Progenitor cell of endocrine pancreas (in vitro differentiated cells): ENCODE measurements at regions not wholly inside any gene's neighbourhood (a gene's known extent, or its start where the extent isn't known, plus 50 kb on each side); places are given as distances from the start of the nearest gene placed in this dataset.

Experiments used
- DNase-seq: peaks from one replicate; pipeline ENCODE4 v3.0.0; 2021; ENCODE audit warnings: low spot score; ENCODE audit not compliant: unreplicated experiment
- H3K27ac Mint-ChIP-seq: 2 replicates; pipeline ENCODE4 v1.8.0; 2021; ENCODE audit warnings: mild to moderate bottlenecking, moderate library complexity, mixed read lengths
- H3K27me3 Mint-ChIP-seq: 2 replicates; pipeline ENCODE4 v1.8.0; 2021; ENCODE audit warnings: mixed read lengths
- H3K36me3 Mint-ChIP-seq: 2 replicates; pipeline ENCODE4 v1.8.0; 2022; ENCODE audit warnings: mixed read lengths; ENCODE audit not compliant: insufficient read depth
- H3K4me1 Mint-ChIP-seq: 2 replicates; pipeline ENCODE4 v1.8.0; 2021; ENCODE audit warnings: low read depth, mixed read lengths
- H3K4me3 Mint-ChIP-seq: 2 replicates; pipeline ENCODE4 v1.8.0; 2021; ENCODE audit warnings: low read depth, mild to moderate bottlenecking, moderate library complexity, mixed read lengths
- H3K9me3 Mint-ChIP-seq: 2 replicates; pipeline ENCODE4 v1.8.0; 2021; ENCODE audit warnings: low read depth, mixed read lengths
- TF ChIP-seq, protein P1 (sequence below): fragments of 200-600 bp; sonication (generic); IDR thresholded peaks from one replicate; pipeline ENCODE4 v1.5.0; 2021; ENCODE audit warnings: antibody characterized with exemption, mild to moderate bottlenecking; ENCODE audit not compliant: unreplicated experiment

DNA sequence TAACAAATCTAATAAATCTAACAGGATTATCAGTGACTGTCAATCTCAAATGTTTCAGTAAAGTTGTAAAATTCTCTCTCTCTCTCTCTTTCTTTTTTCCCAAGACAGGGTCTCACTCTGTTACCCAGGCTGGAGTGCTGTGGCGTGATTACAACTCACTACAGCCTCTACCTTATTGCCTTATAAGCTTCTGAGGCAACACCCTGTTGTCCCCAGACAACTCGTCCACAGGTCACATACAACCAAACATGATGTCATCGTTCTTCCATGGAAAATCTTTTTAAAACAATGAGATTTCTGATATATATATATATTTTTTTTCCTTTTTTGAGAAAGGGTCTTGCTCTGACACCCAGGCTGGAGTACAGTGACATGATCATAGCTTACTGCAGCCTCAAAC lies 151.4 kb upstream of the RGS6 start:
- Mint-ChIP-seq H3K27me3 (peaks cover 4% of the 10 kb centered on the region), H3K4me3 (no peak overlapping the region), H3K36me3 (no peaks in the 10 kb centered on the region), H3K27ac (no peak overlapping the region), H3K4me1 (peaks cover 8% of the 10 kb centered on the region), H3K9me3 (peaks cover 4% of the 10 kb centered on the region)
- TF ChIP-seq, protein P1, sequence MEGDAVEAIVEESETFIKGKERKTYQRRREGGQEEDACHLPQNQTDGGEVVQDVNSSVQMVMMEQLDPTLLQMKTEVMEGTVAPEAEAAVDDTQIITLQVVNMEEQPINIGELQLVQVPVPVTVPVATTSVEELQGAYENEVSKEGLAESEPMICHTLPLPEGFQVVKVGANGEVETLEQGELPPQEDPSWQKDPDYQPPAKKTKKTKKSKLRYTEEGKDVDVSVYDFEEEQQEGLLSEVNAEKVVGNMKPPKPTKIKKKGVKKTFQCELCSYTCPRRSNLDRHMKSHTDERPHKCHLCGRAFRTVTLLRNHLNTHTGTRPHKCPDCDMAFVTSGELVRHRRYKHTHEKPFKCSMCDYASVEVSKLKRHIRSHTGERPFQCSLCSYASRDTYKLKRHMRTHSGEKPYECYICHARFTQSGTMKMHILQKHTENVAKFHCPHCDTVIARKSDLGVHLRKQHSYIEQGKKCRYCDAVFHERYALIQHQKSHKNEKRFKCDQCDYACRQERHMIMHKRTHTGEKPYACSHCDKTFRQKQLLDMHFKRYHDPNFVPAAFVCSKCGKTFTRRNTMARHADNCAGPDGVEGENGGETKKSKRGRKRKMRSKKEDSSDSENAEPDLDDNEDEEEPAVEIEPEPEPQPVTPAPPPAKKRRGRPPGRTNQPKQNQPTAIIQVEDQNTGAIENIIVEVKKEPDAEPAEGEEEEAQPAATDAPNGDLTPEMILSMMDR = no peak
- no peak for DNase-seq

DNA sequence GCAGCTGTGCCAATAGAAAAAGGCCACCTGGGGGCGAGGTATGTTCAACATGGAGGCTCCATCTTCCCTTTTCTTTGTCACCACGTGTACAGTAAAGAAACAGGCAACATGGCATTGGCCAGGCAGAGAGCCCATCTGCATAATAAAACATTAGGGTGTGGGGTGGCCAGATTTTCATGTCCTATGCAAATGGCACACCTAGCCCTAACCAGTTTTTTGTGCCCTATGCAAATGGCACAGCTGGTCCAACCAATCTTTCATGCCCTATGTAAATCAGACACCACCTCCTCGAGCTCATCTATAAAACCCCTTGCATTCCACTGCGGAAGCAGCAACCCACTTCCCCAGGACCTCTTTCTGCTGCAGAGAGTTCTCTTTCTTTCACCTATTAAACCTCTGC lies 149.1 kb upstream of the RGS6 start:
- Mint-ChIP-seq H3K36me3 (no peaks in the 10 kb centered on the region), H3K4me1 (peaks cover 6% of the 10 kb centered on the region), H3K27me3 (no peaks in the 10 kb centered on the region), H3K27ac (no peak overlapping the region), H3K4me3 (no peak overlapping the region), H3K9me3 (peaks cover 4% of the 10 kb centered on the region)
- DNase-seq = no peak
- TF ChIP-seq, protein P1 = no peak

DNA sequence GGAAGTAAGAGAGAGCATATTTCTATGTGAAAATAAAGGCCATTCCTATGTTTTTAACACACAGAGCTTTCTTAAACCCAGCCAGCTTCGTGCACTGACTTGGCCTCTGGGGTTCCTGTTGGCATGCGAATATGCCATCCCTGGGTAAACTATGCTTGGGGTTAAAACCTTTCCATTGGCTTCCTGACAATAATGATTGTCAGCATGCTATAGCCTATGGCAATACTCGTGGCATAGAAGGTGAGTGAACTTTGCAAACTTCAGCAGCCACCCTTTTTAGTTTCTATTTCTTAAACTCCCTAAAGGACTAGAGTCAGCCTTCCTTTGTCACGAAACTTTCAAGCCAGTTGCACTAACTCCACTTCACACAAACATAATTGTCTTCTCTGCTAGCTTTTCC lies 148.4 kb upstream of the RGS6 start:
- DNase-seq = no peak
- H3K27ac Mint-ChIP-seq = no peak overlapping the region

DNA sequence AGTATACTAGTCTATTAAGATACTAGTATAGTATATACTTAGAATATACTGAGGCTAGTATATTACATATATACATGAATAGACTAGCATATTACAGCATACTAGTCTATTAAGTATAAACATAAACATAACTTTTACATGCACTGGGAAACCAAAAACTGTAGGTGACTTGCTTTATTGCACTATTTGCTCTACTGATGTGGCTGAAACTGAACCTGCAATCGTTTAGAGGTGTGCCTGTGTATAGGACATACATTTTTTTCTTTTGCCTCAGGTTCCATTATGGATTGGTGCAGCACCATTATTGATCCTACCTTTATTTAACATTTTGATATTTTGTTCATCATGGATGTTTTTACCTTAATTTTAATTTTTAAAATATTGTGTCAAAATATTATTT lies 143.2 kb upstream of the RGS6 start:
- Mint-ChIP-seq H3K27me3 (no peaks in the 10 kb centered on the region), H3K4me3 (no peak overlapping the region), H3K9me3 (peaks cover 5% of the 10 kb centered on the region), H3K36me3 (no peaks in the 10 kb centered on the region), H3K4me1 (no peaks in the 10 kb centered on the region), H3K27ac (no peak overlapping the region)
- TF ChIP-seq, protein P1 = no peak
- DNase-seq = no peak

More for the DNA sequence above, 148.4 kb upstream of the RGS6 start:
- Mint-ChIP-seq H3K4me1 (peaks cover 6% of the 10 kb centered on the region), H3K9me3 (peaks cover 4% of the 10 kb centered on the region), H3K4me3 (no peak overlapping the region), H3K36me3 (no peaks in the 10 kb centered on the region), H3K27me3 (no peaks in the 10 kb centered on the region)
- TF ChIP-seq, protein P1 = no peak

DNA sequence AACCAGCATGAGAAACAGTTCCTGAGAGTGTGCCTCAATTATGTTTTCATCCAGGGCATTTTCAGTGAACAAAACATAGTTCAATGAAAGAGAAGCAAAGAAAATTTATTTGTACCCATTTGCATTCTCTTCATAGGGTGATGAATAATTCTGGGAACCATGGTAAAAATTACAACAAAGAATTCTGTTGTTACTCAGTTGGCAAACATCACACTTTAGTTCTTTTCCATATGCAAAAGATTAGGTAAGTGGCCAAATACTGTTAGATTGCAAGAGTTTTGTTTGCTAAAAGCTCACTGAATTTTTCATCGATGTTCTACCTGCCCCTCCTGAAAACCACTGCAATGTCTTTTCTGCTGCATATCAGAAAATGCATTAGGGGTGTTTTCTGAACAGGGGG lies 132.4 kb upstream of the RGS6 start:
- H3K4me1 Mint-ChIP-seq = peaks cover 8% of the 10 kb centered on the region
- H3K36me3 Mint-ChIP-seq = no peaks in the 10 kb centered on the region
- H3K27ac Mint-ChIP-seq = no peak overlapping the region

More for the DNA sequence above, 132.4 kb upstream of the RGS6 start:
- Mint-ChIP-seq H3K27me3 (peaks cover 3% of the 10 kb centered on the region), H3K9me3 (no peaks in the 10 kb centered on the region), H3K4me3 (no peak overlapping the region)
- TF ChIP-seq, protein P1 = no peak
- no peak for DNase-seq
